NCI-H2227 treated with DMSO at 0.1 percent for 48 hours (cell line): ENCODE measurements at regions not wholly inside any gene's neighbourhood (a gene's known extent, or its start where the extent isn't known, plus 50 kb on each side); places are given as distances from the start of the nearest gene placed in this dataset.

Source experiments
- DNase-seq: peaks from one replicate; lab custom pipeline; 2025; lab: John Stamatoyannopoulos, UW

DNA sequence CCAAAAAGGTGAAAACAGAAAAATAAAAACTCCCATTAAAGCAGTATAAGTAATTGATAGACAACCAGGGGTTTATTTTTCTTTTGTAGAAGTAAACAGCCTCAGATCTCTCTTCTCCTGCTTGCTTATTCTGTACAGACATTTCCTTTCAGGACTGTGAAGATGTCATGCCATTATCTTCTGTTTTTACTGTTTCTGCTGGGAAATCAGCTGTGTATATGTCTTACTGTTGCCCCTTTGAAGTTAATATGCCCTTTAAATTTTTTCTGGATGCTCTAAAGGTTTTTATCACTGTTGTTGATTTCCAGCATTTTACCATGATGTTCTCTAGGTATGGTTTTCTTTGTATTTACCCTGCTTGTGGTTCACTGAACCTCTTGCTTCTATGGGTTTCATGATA is 199.5 kb downstream of the NXNL2 start:
- DNase-seq: no peak

DNA sequence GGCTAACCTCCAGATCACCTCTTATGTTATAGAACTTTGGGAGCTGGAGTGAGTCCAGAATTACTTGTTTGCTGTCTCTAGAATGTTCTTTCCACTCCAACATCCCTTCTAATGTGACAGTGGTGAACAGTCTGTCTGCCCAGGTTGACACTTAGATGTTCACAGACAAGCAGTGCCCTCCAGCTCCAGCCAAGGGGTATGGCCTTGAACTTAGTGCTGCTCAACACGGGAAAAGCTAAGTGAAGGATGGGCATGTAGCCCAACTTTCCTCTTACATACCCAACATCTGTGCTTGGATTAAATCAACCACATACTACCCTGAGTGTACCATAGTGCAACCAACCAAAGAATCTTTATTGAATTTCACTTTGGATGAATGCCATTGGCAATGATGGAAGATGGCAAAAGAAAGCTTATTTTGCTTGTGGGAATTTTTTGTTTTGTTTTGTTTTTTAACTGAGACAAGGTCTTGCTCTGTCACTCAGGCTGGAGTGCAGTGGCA is 201.2 kb downstream of the NXNL2 start:
- DNase-seq: no peak

DNA sequence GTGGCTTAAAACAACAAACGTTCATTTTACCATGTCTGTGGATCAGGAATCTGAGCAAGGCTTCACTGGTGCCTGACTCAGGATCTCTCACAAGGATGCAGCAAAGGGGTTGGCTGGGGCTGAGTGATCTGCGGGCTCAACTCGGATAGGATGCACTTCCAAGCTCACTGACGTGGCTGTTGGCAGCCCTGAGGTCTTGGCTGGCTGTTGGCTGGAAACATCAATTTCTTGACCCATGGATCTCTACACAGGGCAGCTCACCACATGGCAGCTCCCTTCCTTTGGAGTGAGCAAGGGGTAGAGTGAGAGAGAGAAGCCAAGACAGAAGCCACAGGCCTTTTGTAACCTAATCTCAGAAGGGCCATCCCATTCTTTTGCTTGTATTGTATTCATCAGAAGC is 202.1 kb downstream of the NXNL2 start:
- no peak for DNase-seq

DNA sequence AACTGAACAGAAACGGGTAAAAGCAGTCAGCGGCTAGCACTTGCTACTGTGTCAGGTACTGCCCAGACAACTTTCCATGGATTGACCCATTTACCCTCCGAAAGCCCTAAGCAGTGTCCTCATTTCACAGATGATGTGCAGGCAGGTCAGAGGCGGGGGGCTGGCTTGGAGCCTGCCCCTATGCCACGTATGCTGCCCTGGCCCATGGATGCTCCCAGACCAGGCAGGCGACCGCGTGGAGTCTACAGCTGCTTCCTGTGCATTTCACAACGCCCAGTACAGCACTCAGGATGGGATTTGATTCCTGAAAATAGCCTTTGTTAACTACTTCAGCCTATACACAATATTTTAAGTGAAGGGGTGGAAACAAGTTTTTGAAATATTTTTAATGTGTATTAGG is 202.9 kb downstream of the NXNL2 start:
- DNase-seq: no peak

DNA sequence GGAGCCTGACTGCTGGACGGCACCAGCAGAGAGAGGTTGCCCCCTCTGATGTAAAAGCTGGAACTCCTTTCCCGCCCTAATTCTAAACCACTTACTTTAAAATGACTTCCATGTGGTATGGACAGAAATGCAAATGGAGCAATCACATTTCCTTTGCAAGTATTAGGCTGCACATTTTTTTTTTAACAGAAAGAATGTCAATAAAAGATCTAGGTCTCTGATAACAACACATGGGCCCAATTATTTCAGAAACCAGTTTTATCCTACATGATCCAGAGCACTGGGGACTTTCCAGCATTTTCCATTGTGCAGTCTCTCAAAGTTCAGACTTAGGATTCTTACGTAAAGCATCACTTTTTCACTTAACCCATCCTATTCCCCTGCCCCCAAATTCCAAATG is 203.7 kb downstream of the NXNL2 start:
- no peak for DNase-seq

DNA sequence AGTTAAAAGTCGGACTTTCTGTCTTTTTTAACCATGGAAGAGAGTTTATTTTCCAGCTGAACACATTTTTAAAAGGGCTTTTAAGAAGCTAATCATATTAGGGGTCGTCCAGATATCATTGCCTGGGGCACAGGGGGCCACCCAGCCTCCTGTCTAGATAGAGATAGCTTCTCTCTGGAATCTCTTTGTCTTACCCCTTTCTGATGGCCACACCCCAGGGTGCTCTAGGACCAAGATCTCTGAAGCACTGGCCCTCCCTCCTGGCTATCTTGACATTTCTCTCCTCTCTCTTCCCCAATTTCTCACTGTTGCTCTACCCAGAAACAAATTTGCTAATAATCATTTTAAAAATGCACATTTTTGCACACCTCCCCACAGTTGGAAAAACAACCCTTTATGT is 204.4 kb downstream of the NXNL2 start:
- DNase-seq: no peak

DNA sequence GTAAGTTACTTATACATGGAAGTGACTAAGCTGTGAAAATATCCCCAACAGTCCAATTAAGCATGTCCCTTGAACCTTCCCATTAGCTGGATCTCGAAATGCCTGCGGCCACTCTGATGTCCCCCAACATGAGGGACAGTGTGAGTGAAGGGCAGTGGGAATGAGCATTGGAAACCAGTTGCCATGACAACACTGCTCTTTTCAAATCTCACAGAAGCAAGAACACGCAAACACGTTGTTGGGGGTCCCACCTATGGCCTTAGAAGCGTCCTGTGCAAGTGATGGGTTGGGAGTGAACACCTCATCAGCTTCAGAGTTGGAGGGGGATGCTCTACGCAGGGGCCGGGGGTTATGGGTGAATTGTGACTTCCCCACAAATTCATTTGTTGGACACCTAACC is 205.9 kb downstream of the NXNL2 start:
- no peak for DNase-seq

DNA sequence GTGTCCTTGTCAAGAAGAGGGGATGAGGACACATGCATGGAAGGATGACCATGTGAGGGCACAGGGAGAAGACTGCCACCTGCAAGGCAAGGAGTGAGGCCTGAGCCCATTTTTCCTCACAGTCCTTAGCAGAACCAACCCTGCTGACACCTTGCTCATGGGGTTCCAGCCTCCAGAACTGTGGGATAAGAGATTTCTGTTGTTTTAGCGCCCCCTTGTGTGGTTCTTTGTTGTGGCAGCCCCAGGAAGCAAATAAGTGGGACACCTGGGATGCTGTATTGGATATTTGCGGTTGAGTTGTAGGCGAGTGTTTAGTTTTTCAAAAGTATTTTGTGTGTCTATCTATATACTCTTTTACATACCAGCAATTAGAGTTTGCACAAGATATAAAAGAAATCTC is 206.4 kb downstream of the NXNL2 start:
- DNase-seq: no peak

DNA sequence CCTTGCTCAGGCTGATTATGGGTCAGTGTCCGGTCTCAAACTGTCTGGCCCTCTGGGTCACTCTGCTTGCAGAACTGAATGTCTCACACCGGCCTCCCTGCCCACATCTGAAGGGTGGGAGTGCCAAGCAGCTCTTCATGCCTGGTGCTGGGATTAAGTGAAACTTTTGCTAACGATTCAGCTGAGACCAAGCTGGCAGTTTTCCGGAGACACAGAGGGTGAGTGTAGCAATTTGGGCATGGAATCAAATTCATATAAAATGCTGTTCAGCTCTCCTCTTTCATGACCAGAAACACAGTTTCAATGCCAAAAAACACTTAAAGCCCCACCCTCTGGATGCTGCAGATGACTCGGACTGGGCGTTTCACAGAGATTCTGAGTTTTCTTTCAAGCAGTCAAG is 207.5 kb downstream of the NXNL2 start:
- no peak for DNase-seq

DNA sequence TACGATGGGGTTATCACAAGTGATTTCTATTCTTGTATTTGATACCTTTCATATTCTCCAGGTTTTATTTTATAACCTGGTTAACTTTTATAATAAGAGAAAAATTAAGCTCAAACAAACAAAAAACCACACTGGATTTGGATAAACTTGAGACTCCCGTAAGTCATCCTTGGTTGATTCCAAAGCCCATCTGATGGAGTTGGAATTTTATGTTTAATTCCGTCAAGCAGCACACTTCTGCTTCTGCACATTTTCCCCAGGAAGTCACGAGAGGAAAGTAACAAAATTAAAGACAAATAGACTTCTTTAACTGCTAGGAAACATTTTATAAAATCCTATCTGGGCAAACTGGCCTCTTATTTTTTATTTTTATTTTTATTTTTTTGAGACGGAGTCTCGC is 207.9 kb downstream of the NXNL2 start:
- DNase-seq: no peak

DNA sequence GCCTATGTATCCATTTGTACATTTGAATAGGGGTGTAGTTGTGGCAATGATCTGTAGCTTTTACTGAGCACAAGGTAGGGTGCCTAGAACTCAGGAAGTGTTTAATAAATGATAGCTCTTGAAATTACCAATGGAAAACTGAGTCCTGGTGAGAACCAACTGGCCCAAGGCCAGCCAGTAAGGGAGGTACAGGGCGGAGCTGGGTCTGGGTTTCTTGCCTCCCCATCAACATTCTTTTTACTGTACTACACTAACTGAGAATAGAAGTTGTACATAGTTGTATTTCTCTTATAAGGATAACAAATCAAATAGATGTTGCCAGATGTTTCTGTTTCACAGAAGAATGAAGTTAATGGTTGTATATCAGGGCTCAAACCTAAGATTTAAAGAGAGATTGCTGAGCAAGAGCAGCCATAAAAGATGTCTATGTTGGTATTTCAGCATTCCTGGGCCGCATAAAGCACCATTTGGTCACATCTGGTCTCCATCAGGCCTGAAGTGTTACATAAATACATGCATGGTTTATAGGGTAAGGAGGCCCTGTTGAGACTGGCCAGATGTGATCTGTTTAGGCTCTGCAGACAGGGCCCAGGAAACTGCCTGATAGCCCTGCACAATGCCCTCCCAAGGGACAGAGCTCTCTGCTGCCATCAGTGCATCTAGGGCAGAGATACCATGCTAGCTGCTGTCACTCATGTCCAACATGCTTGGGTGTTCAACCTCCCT is 210.5 kb downstream of the NXNL2 start:
- DNase-seq: no peak

DNA sequence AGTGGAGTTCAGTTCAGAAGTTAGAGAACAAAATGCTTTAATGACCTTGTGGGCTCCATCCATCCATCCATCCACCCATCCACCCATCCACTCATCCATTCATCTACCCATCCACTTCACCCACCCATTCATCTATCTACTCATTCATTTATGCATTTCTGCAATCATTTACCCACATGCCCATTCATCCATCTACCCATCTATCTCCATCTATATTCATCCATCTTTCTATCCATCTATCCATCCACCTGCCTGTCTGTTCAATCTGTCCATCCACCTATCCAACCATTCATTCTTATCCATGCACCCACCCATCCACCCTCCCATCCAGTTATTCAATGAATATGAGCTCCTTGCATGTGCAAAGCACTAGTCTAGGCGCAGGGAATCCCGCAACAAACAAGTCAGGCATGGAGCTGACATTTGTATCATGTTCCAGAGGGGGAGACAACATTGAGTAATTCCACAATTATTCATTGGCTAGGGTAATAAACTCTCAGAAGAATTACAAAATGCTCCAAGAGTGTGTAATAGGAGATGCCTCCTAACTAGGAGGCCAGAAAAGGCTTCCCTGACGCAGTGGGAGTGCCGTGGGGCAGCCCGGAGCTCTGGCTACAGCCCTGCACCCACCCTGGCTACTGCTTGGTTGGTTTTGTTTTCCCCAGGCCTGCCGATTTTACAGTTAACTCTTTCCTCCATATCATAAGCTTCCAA is 211.2 kb downstream of the NXNL2 start:
- no peak for DNase-seq

DNA sequence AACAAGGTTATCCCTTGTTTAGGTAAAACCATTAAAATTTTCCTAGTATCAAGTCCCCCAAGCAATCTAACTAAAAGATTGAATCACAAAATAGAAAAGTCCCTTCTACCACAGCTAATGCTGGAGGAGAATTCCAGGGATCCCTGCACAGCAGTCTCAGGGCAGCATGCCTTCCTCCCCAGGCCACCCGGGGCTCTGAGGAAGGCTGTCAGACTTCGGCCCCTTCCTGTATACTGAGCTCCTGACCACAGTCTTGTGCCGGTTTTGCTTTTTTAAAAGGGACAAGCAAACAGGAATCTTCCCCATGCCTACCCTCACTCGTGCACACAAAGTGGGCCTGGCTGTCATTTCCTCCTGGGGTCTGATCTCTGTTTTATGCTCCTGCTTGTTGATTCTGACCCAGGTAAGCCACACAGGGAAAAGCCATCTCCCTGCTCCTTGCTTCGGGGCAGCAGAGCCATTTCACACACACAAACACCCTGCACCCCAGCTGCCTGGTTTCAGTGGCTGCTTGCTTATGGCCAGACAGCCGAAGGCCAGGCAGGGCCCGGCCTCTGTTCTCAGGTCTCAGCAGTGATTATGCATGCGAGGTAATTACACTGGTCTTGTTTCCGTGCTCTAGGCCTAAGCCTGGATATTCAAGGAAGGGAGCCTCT is 211.9 kb downstream of the NXNL2 start:
- DNase-seq: no peak

DNA sequence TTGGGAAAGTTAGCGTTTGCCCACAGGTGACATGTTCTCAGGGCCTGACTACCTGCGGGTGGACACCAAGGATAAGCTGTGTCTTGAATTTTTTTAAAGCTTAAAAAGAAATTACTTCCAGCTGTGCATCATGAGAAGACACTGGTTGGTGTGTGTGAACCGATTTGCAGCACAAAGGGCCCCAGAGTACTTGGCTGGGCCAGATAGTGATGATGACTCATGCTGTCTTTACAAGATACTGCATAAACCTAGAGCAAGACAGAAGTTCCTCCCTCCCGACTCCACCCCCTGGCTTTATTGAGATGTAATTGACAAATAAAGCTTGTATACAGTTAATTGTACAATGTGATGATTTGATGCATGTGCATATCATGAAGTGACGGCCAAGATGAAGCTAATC is 212.8 kb downstream of the NXNL2 start:
- DNase-seq: no peak

DNA sequence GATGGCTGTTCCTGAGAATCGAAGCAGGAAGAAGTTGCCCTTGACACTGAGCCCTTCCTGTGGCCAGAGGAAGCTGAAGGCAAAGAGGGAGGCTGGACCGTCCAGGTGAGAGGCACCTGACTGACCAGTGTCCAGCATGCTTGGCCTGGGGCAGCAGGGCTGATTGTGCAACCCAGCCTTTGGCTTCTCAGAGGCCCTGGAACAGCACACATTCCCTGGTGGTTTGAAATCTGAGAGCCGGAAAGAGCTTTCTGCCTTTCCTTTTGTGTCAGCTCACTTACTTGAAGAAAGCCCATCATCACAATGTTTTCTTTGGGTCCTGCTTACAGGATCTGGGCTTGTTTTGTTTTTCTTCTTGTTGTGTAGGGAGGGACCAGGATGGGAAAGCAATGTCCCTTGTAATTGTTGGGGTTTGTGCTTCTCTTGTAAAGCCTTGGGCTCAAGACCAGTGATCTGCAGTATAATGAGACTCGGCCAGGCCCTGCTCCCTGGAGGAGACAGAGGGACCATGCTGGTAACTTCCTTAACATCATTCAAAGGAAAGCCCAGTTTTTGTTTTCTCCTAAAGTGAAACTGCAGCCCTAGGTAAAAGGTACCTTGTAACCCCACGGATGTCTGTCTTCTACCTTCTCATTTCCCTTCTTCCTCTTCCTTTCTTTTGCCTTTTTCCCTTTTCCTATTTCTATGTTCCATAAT is 213.7 kb downstream of the NXNL2 start:
- no peak for DNase-seq

DNA sequence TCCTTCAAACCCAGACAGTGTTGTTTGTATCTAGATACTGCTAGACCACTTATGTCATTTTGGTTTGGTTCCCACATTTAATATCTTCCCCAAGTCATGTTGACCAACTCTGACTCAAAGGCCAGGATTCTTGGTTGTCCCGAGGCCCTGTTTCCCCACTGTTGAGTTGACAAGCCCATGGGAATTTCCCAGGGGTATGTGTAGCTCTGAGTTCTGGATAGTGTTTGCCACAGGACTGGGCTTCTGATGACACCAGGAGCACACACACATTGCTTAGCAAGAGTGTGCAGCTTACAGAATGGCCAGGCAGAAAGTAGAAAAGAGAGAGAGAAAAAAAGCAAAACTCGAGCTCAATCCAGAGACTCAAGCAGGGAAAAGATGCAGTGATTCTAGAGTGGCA is 214.4 kb downstream of the NXNL2 start:
- DNase-seq: no peak

DNA sequence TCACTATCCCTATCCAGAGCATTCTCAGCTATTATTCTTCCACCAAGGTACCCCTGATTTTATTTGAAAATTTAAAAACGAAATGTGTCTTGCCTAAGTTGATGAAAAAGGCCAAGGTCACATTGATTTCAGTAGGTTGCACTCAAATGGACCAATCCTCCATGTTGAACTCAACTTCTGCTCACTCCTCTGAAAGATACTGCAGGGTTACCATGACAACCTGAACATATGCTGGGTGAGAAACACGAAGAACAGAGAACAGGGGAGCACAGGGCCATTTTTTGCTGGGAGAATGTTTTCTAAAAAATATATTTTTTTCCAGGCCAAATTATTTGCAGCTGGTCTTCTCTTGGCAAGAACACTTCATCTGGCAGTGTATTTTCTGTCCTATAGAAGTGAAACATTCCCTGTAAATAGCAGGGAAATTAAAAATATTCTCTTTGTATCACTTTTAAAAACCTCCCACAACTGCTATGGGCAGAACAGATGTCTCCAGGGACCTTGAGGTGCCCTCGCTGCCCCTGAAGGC is 215.9 kb downstream of the NXNL2 start:
- DNase-seq: no peak

DNA sequence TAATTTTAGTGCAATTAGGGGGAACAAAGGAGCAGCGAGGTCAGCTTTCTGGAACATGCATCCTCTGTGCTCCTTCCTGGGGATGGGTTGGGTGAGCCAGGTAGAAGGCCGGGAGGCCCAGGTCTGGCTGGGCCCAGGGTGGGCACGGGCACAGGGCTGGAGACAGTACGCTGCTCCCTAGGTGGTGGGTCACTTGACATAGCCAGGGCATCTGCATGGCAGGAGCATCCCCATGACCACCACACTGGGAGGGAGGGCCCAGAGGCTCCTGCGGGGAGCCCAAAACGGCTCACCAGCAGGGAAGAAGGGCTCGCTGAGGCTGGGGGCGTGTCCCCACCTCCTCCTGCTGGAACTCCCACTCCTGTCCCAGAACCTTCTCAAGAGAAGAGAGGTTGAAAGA is 216.8 kb downstream of the NXNL2 start:
- no peak for DNase-seq

DNA sequence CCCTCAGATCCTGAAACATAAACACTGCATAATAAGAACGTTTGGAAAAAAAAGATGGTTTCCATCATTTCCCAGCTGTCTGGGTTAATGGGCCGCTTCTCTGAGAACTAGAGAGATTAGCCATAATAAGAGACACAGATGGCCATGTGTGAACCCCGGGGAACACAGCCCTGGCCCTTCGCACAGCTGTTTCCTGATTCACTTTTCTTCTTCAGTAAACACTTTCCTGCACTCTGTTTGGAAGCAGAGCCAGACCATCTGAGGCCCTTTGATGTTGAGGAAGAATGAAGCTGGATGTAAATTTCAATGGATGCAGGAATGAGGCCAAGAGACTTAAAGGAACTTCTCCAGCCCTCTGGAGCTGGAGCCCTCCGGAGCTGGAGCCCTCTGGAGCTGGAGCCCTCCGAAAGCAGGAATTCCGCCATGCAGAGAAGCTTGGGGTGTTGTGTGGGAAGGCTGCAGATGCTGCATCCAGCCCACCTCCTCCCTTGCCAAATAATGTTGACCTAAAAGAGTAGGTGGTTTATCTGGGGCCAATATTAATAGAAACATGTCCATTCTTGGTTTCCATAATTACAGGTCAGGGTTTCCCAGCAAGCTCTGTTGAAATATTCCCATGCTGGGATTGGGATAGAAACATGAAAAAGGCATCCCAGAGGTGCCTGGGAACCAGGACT is 218.9 kb downstream of the NXNL2 start:
- no peak for DNase-seq

DNA sequence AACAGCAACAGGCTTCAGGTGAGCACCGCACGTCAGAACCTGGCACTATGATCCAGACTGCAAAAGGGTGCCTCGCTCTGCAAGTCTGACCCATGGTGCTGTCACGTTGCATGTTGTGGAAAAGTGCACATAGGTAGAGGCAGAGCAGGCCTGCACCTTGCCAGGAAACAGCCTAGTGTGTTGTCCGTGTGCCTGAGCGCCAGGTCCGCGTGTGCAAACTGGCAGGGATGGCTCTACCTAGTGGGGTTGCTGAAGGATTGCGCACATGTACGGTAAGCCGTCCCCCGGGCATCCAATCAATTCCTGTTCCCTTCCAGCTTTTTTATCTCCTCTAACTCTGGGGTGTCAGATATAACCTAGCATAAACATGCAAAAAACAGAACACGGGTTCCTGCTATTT is 219.5 kb downstream of the NXNL2 start:
- no peak for DNase-seq

DNA sequence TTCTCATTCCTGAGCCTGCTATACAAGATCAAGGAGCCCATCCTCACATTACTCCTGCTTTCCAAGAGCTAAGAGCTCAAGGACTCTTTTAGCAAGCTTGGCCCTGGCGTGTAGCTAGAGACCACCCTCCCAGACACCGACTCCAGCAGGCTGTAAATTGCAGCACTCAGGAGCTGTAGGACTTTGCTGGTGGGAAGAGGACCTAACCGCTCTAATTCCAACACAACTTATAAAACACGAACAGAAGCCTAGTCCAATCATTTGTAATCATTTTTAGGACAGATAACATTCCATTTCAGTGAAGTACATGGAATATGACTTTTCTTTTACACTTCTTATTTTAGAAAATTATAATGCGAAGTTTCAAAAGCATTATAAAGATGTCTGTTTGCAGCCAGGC is 219.9 kb downstream of the NXNL2 start:
- DNase-seq: no peak
